ENCODE measurements at regions not wholly inside any gene's neighbourhood (a gene's known extent, or its start where the extent isn't known, plus 50 kb on each side); places are given as distances from the start of the nearest gene placed in this dataset.

- TF ChIP-seq POLR2A (IDR thresholded peaks at IDR 0.05) (no peak), CTCF (IDR thresholded peaks at IDR 0.05) (no peak)
These were observed 1424.4 kb upstream of the MIR17HG start for GRCh38 chr13:89923052-89923451.
